ENCODE measurements at regions not wholly inside any gene's neighbourhood (a gene's known extent, or its start where the extent isn't known, plus 50 kb on each side); places are given as distances from the start of the nearest gene placed in this dataset.

DNA sequence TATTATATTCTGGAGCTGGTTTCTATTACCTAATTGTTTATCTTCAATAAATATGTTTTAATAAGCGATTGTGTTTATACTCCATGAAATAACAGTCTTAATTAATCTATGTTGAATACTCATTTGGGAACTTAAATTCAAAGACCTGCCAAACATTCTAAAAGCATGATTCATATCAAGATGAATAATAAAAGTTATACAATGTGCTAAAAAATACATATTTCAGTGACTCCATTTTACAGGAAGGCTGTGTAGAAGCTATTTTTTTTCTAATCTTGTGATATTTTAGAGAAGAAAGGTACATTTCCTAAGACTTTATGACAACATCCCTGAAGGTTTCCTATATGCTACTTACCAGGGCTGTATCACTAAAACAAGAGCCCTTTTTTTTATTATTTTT is 417.9 kb downstream of the NFIB start:
- DNase-seq, result no peak

DNA sequence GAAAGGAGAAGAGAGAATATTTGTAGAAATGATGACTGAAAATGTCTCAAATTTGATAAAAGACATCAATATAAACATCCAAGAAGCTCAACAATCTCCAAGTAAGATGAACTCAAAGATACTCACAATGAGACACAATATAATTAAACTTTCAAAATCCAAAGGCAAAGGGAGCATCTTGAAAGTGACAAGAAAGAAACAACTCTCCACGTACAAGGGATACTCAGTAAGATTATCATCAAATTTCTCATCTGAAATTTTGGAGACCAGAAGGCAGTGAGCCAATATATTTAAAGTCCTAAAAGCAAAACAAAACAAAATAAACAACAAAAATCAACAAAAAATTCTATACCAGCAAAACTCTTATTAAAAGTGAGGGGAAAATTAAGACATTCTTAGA is 428.7 kb downstream of the NFIB start:
- DNase-seq, result no peak

DNA sequence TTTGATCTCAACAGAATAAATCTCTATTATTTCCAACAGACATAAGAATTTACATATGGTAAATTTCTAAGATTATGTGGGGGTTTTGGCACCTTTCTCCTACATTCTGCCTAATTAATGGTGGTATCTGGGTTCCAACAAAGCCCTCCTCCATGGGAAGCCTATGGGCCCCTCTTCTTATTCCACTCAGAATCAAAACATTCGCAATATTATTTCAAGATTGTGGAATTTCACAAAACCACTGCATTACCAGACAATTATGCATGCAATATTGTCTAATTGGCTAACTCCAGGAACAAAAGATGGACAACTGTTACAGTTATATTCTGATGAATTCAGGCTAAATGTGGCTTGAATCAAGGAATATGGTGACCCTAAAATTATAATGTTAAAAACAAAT is 434.0 kb downstream of the NFIB start:
- no peak for DNase-seq

DNA sequence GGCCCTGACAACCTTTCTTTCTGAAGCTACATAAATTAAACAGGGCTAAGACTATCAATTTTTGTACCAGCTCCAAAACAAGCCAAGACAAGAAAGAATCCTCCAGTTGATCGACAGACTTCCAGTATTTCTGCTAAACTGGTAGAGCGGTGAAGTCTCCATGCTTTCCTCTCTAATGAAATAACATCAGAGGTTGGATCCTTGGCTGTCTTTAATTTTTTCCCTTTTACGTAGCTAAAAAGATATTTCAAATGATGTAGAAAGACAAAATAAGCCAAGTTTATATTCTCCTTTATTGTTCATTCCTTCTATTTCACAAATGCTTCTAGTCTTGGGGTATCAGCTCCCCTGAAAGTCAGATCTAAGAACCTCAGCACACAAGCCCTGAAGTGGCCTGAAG is 434.9 kb downstream of the NFIB start:
- DNase-seq, result no peak

DNA sequence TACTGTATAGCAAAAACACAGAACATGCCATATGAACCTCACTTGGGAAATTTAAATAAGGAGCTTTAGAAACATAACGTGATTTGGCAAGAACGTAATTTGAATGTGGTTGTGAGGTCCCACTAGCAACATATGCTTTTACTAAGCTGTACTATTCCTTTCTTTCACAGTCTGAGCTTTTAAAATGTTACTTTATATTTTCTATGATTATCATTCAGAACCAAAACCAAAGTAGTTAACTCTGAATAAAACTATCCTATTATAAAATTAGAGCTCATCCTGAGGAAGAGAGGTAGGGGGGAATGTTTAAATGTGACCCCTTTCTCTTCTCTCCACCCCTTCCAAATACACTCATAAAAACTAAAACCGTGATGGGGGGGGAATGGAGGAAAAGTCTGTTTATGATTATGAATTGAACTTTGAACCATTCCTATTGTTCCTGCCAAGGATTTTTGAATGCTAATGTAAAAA is 435.7 kb downstream of the NFIB start:
- DNase-seq, result no peak

DNA sequence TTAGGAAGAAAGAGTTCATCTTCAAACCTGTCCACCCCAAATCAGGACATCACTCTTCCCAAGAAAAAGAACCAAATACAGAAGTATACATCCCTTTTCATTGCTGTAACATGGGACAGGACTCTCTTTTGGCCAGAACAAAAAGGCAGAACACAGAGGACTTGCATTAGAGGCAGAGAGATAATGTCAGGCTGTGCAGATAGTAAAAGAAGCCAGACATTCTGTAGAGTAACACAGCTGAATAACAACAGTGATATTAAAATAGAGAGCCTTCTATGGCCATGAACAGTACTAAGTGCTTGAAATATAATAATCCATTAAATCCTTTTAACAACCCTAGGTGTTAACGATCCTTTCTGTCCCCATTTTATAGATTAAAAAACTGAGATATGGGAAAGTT is 437.2 kb downstream of the NFIB start:
- DNase-seq, result no peak

DNA sequence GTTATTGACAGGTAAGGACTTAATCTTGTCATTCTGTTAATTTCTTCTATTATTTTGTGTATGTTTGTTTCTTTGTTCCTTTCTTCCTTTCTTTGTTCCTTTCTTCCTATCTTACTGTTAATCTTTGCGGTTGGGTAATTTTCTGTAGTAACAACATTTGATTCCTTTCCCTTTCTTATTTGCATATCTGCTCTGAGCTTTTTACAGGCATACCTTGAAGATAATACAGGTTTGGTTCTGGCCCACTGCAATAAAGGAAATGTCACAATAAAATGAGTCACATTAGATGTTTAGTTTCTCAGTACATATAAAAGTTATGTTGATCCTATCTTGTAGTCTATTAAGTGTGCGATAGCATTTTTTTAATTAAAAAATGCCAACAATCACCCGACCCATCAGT is 440.7 kb downstream of the NFIB start:
- no peak for DNase-seq

DNA sequence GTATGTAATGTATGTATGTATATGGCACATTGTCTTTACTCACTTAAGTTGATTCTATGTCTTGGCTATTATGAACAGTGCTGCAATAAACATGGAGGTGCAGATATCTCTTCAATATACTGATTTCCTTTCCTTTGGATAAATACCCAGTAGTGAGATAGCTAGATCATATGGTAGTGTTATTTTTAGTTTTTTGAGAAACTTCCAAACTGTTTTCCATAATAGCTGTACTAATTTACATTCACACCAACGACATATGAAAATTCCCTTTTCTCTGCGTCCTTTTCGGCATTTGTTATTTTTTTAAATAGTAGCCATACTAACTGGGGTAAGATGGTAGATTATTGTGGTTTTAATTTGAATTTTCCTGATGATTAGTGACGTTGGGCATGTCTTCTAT is 445.6 kb downstream of the NFIB start:
- no peak for DNase-seq

DNA sequence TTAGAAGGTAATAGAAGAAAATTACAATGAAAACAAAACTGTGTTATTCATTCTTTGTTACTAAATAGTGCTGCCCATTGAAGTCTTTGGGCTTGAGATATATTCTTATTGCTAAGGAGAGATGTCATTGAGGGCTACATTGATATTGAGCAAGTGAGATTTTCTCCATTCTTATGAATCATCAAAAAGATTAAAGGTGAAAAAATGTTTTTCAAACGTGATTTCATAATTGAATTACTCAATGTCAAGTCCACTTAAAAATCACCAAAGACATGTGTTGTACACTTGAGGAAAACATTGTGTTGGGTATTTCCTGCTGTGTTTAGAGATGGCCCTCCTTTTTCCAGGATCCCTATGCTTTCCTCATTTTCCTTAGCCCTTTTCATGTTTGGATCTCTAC is 448.1 kb downstream of the NFIB start:
- no peak for DNase-seq

DNA sequence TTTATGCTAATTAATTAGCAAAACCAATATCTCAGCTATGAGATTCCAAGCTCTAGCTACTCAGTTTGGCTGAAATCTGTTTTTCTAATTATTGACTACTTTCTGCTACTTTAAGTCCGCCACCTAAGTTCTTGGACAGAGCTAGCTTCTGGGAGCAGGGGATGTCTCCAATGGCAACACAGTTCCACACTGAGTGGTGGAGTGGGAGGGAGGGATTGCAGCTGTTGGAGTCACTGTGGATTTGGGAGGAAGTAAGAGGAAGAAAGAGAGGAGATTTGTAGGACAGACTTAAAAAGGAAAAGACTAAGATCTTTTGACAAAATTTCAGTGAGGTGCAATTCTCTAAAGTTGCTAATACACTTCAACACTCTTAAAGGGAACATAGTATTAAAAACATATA is 450.8 kb downstream of the NFIB start:
- no peak for DNase-seq

DNA sequence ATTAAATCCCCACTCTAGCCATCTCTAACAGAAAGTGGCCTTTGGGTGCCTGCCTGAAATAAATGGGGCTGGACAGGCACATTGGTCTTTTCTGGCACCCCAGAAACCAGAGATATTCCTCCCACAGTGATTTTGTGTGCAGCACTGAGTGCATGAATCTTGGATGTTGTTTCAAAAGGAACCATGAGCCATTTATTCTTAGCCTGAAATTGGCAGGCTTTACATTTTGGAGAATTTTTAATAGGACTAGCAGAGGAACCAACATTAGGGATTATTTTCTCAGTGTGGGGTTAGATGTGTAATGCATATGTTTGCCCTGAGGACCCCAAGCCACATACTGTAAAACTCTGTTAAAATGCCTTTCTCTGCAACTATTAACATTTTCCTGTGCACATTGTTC is 451.3 kb downstream of the NFIB start:
- no peak for DNase-seq

DNA sequence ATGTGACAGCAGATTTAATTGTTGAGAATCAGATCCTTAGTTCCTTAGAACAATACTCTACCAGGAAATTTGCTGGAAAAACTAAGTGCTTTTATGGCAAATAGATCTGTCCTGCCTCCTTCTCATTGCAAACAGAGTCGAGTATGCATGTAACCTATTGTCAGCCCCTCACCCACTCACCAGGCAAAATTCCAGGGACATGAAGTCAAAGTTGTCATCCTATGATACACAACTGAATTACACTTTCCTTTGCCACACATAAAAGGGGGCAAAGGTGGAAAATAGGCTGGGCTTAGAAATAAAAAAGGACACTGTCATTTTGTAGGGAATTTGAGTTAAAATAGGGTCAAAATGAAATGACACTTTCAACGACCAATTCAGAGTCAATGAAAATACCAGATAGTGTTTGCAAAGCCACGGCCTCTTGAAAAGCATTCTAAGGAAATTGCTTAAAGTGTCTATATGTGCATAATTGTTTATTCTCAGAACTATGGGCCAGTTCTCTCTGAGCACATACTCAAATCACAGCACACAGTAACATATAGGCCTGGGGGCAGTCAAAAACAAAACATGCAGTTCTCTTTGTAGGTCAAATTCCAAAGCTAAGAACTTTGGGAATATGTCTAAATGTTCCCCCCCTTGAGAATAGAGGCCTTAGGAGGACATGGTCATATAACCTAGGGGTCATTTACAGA is 452.8 kb downstream of the NFIB start:
- no peak for DNase-seq

DNA sequence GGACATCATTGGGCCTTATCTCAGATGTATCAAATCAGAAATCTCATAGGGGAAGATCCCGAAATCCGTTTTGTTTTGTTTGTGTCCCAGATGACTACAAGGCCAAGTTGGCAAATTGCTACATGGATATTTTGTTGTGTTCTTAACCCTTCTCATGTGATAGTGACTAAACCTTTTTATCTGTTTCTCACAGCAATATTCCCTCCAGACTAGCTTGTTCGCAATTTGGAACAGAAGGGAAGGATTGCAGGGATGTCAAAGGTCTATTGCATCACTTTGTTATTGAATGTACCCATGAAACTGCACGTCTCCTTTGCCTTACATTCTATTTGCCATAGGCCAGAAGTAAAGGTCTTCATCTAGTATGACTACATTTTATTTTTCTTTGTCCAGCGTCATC is 453.9 kb downstream of the NFIB start:
- DNase-seq, result no peak

DNA sequence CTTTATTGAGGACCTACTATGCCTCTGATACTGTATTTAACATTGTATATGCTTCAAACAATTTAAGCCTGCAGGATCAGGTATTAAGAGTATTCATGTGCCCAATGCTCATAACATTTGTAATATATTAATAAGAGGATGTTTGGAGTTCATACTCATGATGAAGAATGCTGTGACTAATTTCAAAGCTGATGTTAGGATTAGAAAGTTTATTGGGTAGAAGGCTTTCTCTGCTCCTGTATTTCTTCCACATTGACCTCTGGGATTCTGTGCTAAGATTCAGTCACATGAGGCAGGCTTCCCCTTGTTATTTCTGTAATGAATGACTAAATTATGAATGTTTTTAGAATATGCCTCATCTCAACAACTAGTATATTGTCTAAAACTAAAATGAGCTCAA is 456.4 kb downstream of the NFIB start:
- no peak for DNase-seq

DNA sequence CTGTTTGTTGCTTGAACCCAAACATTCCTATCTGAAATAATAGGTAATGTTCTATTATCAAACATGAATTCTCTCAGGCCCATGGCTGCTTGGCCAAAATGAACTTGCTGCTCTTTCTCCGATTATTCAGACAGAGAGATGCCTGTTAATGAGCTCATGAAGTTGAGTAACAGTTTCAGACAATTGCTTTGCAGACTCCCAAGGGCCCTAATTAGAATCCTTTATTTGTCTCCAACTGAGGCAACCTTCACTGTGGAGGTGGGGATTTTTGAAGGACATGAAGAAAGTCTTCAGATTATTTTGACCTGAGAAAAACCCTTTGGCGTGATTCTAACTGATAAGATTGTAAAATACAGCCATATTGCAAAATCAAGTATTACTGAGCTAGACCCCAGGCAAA is 466.7 kb downstream of the NFIB start:
- DNase-seq, result no peak

DNA sequence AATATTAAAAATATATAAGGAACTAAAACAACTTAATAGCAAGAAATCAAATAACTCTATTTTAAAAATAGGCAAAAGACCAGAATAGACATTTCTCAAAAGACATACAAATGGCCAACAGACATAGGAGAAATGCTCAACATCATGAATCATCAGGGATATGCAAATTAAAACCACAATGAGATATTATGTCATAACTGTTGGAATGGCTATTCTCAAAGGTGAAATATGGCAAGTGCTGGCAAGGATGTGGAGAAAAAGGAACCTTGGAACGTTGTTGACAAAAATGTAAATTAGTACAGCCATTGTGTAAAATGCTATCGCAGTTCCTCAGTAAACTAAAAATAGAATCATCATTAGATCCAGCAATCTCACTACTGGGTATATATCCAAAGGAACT is 468.5 kb downstream of the NFIB start:
- no peak for DNase-seq

DNA sequence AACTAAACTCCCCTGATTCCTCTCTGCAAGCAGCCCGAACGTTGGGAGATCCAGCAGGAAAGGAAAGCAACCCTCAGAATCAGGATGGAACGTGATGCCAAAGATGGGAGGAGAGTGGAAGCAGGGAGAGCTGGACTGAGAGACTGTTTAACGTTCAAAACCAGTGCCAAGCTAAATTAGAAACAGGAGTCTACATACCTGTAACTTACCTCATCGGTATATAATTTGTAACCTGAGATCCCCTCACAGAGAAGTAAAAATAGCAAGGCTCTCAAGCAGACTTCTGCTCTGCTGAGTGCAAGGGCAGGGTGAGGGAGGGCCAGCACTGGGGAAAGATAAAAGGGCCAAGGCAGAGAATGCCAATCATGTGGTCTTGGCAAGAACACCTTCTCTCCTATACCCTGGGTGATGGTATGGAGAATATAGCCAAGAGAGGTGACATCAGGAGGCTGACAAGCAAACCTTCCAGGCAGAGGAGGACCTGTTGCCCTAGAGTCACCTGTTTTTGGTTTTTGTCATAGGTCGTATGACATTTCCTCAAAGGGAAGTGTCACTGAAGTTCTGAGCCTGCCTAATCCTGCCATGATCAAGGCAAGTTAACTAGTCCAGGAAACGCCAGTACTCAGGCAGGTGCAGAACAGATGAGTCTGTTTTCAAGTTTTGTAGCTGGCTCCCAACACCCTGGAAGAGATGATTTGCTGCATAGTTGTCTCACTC is 472.0 kb downstream of the NFIB start:
- DNase-seq, result no peak

DNA sequence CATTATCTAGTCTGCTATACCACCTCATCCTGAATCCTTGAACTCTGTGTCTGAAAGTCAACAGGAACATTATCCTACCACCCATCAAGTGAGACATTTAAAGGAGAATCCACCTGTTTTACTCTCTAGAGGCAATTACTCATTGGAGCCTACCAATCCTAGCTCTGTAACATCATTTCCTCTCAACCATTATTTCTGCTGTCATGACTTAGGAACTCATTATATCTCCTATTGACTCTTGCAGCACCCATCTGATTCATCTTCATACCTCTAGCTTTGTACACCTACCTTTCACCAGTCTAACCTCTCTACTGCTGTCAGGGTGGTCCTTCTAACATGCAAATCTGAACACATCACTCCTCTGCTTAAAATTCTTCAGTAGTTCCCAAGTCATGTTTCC is 481.5 kb downstream of the NFIB start:
- no peak for DNase-seq

DNA sequence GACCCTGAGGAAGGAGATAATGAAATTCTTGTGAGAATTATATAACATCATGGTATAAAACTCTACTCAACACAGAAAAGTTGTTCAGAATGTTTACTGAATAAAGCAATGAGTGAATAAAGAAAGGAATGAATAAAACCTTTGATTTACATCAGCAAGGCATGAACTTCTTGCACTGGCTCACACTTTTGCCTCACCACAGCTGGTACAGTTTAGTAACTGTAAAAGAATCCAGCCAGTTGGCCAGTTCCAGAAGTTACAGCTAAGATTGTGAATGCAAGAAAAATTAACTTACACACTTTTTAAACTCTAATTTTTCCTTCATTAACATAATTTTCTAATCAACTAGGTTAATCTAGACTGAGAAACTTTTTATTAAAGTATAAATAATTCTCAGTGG is 490.9 kb downstream of the NFIB start:
- DNase-seq, result no peak

DNA sequence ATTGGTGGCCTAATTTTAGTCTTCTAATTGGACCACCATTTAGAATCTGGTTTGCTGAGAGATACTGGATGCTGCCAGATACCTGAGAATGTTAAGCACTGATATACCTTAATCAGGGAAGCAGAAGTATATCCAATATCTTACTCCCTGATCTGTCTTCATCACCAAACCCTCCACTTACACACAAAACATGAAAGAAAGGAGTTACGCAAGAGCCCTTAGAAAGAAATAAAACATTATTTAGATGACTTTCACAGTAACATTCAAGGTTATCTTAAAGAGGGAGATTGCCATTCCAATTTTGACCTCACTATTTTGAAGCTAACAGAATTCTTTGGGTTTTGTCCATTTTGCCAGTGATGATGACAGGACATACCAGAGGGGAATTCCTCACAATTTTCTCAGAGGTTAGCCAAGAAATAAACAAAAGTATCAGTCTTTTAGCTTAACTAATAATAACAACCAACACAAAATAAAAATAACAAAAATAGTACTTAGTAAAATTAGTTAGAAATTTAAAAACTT is 496.1 kb downstream of the NFIB start:
- DNase-seq, result no peak

DNA sequence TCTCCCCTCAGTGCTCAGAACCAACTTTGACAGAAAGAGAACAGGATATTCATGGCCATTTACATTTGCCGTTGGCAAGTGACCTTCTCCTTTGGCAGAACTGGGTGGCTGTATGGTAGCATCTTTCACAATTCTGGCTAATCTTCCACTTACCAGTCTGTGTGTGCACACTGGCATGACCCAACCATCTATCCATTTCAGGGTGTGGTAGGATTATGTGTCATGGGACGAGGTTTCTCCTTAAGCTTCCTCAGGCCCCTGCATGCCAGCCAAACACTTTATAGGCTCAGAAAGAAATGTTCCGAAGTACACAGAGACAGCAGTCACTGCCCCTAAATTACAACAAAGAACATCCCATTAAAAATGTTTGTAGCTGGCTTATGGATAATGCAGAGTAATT is 497.1 kb downstream of the NFIB start:
- DNase-seq, result no peak

DNA sequence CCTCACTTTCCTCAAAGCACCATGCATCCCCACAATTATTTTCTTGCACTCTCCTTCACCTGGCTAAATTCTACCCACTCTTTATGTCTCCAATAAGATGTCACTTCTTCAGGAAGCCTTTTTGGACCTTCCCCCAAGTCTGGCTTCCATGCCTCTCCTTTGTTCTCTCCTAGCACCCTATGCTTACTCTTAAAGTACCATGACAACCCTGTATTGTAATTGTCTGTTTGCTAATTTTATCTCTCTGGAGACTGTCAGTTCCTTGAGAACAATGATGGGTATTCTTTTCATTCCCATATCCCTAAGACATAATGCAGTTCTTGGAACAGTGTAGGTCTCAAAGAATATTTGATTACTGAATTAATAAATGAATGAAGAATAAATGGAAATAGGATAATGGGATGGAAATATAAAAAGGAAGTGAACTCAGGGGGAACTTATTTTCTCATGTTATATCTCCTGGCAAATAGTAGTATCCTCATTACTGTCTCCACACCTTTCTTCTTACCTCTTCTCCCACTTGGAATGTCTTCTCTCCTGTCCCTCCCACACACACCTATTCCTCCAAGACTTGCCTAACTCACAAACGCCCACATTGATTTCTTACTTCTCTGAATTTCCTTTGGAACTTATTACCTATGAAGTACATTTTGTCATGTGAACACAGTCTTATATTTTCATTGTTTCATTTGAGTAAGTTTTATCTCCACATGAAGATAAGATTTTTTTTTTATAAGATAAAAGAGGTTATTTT is 499.1 kb downstream of the NFIB start:
- no peak for DNase-seq

DNA sequence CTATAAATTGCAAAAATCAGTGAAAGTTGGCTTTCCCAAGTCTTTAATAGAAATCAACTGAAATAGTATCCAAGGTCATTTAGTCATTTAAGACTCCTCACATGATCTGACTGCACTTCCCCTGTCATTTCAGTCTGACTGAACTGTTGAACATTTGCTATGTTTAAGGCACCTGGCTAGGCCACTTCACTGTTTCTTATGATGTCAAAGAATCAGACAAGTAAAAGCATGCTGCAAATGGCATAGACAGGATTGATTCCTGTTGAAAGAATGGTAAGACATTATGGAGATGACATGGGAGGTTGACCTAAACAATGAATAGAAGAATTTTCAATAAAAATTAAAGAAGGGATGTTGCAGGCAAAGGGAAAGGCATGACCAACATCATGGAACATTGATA is 502.1 kb downstream of the NFIB start:
- DNase-seq, result no peak

DNA sequence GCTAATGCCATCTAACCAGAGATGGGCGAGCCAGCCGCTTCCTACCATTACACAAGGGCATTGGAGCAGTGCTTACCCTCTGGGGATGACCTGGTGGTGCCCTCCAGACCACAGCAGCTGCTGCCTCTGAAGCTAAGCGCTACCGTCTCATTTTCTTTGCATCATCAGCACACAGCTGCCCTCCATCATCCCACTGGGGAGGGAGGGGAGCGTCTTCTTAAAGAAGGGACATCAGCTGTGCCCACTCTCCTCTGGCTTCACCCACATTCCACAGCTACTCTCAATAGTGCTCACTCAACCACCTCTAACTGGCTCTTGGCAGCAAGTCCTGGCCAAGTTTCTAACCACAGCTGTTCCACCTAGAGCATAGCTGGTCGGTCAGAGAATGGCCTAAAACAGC is 503.4 kb downstream of the NFIB start:
- DNase-seq, result no peak
